Endodermal cell (in vitro differentiated cells): ENCODE measurements at regions not wholly inside any gene's neighbourhood (a gene's known extent, or its start where the extent isn't known, plus 50 kb on each side); places are given as distances from the start of the nearest gene placed in this dataset.

ENCODE experiments used
- DNase-seq: peaks from one replicate; pipeline ENCODE4 v3.0.0-alpha.2; 2017
- H3K27ac ChIP-seq: 2 replicates; pipeline ENCODE4 v1.5.1; 2013; ENCODE audit warnings: mild to moderate bottlenecking, low read depth, low read length, moderate library complexity
- H3K27me3 ChIP-seq: 2 replicates; pipeline ENCODE4 v1.6.1; 2013; ENCODE audit warnings: mild to moderate bottlenecking, low read length, moderate library complexity; ENCODE audit not compliant: insufficient read depth, control insufficient read depth, poor library complexity, severe bottlenecking
- H3K36me3 ChIP-seq: 2 replicates; pipeline ENCODE4 v1.7.0; 2013; ENCODE audit warnings: mild to moderate bottlenecking, low read length, moderate library complexity; ENCODE audit not compliant: control insufficient read depth, insufficient read depth
- H3K4me1 ChIP-seq: one replicate; pipeline ENCODE4 v1.7.0; 2013; ENCODE audit warnings: low read length; ENCODE audit not compliant: control insufficient read depth, insufficient read depth
- H3K4me3 ChIP-seq: 2 replicates; pipeline ENCODE4 v1.5.1; 2013; ENCODE audit warnings: mild to moderate bottlenecking, low read length, moderate library complexity
- H3K9ac ChIP-seq: 2 replicates; pipeline ENCODE4 v1.6.1; 2013; ENCODE audit warnings: mild to moderate bottlenecking, low read length, moderate library complexity; ENCODE audit not compliant: poor library complexity, severe bottlenecking; ENCODE audit errors: extremely low read depth
- H3K9me3 ChIP-seq: 2 replicates; pipeline ENCODE4 v1.6.1; 2013; ENCODE audit warnings: mild to moderate bottlenecking, low read length, moderate library complexity; ENCODE audit not compliant: control insufficient read depth
- H3K27ac Mint-ChIP-seq: 2 replicates; pipeline ENCODE4 v1.8.0; 2020; ENCODE audit warnings: mixed read lengths
- H3K27me3 Mint-ChIP-seq: 2 replicates; pipeline ENCODE4 v1.8.0; 2021; ENCODE audit warnings: mild to moderate bottlenecking, mixed read lengths; ENCODE audit not compliant: insufficient read depth
- H3K36me3 Mint-ChIP-seq: 2 replicates; pipeline ENCODE4 v1.8.0; 2020; ENCODE audit warnings: low read depth, mixed read lengths
- H3K4me1 Mint-ChIP-seq: 2 replicates; pipeline ENCODE4 v1.8.0; 2020; ENCODE audit warnings: mixed read lengths
- H3K4me3 Mint-ChIP-seq: 2 replicates; pipeline ENCODE4 v1.8.0; 2020; ENCODE audit warnings: mild to moderate bottlenecking, moderate library complexity, mixed read lengths
- H3K9me3 Mint-ChIP-seq: 2 replicates; pipeline ENCODE4 v1.8.0; 2020; ENCODE audit warnings: mild to moderate bottlenecking, mixed read lengths
- WGBS, 2 experiments: methylation state at CpG; one replicate each; pipeline versions ENCODE4 v1.1.5 to v1.1.7; 2013; ENCODE audit warnings: missing lambda C conversion rate in 2 of 2, mixed read lengths in 1 of 2; ENCODE audit not compliant: insufficient coverage in 1 of 2, insufficient read length in 1 of 2; 5-methylcytosine and 5-hydroxymethylcytosine counted together
- TF ChIP-seq, protein P1 (sequence below): fragments of 200-600 bp; sonication (generic); conservative IDR thresholded peaks from 2 replicates; pipeline ENCODE4 v1.5.0; 2021; ENCODE audit warnings: antibody characterized with exemption, mild to moderate bottlenecking

DNA sequence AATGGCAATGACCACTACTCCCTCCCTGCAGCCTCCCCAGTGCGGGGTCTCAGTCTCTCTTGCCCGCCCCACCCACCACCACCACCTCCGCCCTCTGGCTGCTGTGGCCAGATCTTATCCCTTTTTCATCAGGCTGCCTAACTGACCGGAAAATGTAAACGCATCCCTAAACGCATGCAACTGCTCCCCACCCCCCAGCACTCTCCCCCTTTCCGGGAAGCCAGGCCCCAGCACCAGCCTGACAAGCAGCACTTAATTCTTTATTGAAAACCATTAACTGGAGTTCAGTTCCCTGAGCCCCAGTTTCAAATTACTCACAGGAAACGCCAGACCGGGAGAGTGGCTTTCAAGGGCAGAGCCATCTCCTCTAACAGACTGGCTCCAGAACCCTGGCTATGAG is 147.7 kb downstream of the DMRTA2 start:
- 15 to 53% methylated on average over 4 to 9 of the region's 9 CpGs for WGBS, 2 experiments
- H3K27me3 ChIP-seq, result no peaks in the 10 kb centered on the region
- no peaks in the 10 kb centered on the region for H3K4me1 ChIP-seq
- no peak overlapping the region for H3K9ac ChIP-seq
- no peak overlapping the region for H3K27ac ChIP-seq
- TF ChIP-seq, protein P1, sequence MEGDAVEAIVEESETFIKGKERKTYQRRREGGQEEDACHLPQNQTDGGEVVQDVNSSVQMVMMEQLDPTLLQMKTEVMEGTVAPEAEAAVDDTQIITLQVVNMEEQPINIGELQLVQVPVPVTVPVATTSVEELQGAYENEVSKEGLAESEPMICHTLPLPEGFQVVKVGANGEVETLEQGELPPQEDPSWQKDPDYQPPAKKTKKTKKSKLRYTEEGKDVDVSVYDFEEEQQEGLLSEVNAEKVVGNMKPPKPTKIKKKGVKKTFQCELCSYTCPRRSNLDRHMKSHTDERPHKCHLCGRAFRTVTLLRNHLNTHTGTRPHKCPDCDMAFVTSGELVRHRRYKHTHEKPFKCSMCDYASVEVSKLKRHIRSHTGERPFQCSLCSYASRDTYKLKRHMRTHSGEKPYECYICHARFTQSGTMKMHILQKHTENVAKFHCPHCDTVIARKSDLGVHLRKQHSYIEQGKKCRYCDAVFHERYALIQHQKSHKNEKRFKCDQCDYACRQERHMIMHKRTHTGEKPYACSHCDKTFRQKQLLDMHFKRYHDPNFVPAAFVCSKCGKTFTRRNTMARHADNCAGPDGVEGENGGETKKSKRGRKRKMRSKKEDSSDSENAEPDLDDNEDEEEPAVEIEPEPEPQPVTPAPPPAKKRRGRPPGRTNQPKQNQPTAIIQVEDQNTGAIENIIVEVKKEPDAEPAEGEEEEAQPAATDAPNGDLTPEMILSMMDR, result no peak
- H3K27me3 Mint-ChIP-seq, result peaks cover 11% of the 10 kb centered on the region
- no peak overlapping the region for H3K27ac Mint-ChIP-seq
- H3K4me1 Mint-ChIP-seq, result peaks cover 28% of the 10 kb centered on the region
- H3K4me3 ChIP-seq, result no peak overlapping the region
- H3K36me3 ChIP-seq, result no peaks in the 10 kb centered on the region
- no peaks in the 10 kb centered on the region for H3K9me3 Mint-ChIP-seq
- H3K9me3 ChIP-seq, result no peaks in the 10 kb centered on the region
- DNase-seq, result peak; percentile 54
- no peaks in the 10 kb centered on the region for H3K36me3 Mint-ChIP-seq
- H3K4me3 Mint-ChIP-seq, result no peak overlapping the region

DNA sequence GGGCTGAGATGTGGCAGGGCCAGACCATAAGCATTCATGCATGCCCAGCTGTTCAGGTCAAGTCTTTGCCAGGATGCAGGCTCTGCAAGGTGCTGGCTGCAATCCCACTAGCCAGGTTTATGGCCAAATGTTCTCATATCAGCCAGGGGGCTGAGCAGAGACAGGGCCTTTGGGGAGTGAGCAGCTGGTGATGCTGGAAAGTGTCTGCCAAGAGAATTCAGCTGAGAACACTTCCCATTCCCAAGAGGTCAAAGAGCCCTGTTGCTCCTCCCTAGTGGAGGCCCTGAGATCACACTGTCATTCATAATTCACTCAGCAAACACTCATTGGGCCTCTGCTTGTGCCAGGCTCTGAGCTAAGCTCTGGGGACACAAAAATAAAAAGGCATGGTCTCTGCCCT is 150.3 kb downstream of the DMRTA2 start:
- Mint-ChIP-seq H3K4me3 (no peak overlapping the region), H3K27ac (no peak overlapping the region), H3K27me3 (peaks cover 21% of the 10 kb centered on the region), H3K36me3 (no peaks in the 10 kb centered on the region), H3K4me1 (peaks cover 21% of the 10 kb centered on the region), H3K9me3 (no peaks in the 10 kb centered on the region)
- Histone ChIP-seq H3K9ac (no peak overlapping the region), H3K27ac (no peak overlapping the region), H3K36me3 (no peaks in the 10 kb centered on the region), H3K9me3 (no peaks in the 10 kb centered on the region), H3K4me3 (no peak overlapping the region), H3K27me3 (no peaks in the 10 kb centered on the region), H3K4me1 (no peaks in the 10 kb centered on the region)
- TF ChIP-seq, protein P1, result no peak
- DNase-seq, result no peak

DNA sequence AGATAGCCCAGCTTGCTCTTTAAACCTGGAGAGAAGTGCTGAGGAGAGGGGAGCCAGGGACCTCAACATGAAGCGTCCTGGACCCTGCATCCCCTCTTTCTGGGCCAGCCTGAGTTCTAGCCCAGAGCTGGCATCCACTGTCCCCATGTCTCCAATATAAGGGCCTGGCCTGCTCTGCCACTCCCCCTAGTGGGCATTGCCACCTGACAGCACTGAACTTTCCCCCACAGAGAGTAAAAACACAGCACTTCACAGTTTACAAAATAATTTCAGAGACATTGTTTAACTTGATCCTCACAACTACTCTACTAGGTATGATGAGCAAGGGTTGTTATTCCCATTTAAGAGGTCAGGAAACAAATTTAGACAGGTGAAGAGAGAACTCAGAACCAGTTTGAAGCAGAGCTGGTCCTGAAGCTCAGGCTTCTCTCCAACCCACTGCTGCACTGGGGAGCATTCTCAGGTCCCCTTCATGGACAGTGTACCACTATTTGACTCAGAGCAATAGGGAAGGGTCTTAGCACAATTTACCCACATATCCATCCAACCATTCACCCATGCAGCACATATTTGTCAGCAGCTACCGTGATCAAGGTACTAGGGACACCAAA is 151.2 kb downstream of the DMRTA2 start:
- Mint-ChIP-seq H3K4me1 (peaks cover 21% of the 10 kb centered on the region), H3K9me3 (no peaks in the 10 kb centered on the region), H3K4me3 (no peak overlapping the region), H3K36me3 (no peaks in the 10 kb centered on the region), H3K27me3 (peaks cover 23% of the 10 kb centered on the region), H3K27ac (no peak overlapping the region)
- Histone ChIP-seq H3K9me3 (no peaks in the 10 kb centered on the region), H3K27me3 (peaks cover 7% of the 10 kb centered on the region), H3K9ac (no peak overlapping the region), H3K4me3 (no peak overlapping the region), H3K27ac (no peak overlapping the region), H3K36me3 (no peaks in the 10 kb centered on the region), H3K4me1 (no peaks in the 10 kb centered on the region)
- peak; percentile 85 for DNase-seq
- TF ChIP-seq, protein P1, result peak; percentile 94
- WGBS, 2 experiments, result 65 to 83% methylated on average over 1 to 2 of the region's 2 CpGs
